ENCODE measurements at regions not wholly inside any gene's neighbourhood (a gene's known extent, or its start where the extent isn't known, plus 50 kb on each side); places are given as distances from the start of the nearest gene placed in this dataset.
A peak's percentile ranks its signal among the peaks of the same experiment; 100 is the strongest.

DNA sequence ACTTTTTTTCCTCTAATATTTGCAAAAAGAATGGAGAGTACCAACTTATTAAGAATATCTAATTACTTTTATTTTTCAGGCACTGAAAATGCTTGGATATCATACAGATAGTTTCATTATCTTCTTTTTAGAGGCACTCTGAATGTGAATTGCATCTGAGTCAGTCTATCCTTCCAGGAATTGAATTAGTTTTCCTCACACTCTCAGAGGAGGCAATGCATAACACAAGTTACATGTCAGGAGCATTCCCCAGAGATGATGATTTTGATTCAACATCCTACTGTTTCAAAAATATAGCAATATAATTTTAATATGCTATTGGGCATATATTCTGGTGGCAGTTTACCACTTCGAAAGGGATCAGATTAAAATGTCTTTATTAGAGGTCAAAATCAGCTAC lies 1315.4 kb downstream of the PCDH9 start:
- FAIRE-seq (no peak), DNase-seq (ENCODE audit: low read depth) (peak; percentile 45)
- no peaks in the 10 kb centered on the region for H3K36me3 ChIP-seq (ENCODE audit: control insufficient read depth, insufficient read depth, low read length)
- H3K27me3 ChIP-seq (ENCODE audit: control insufficient read depth, insufficient read depth, low read length): no peaks in the 10 kb centered on the region
- no peak overlapping the region for H3K4me3 ChIP-seq (ENCODE audit: low read depth, low read length)
- TF ChIP-seq, protein P1, sequence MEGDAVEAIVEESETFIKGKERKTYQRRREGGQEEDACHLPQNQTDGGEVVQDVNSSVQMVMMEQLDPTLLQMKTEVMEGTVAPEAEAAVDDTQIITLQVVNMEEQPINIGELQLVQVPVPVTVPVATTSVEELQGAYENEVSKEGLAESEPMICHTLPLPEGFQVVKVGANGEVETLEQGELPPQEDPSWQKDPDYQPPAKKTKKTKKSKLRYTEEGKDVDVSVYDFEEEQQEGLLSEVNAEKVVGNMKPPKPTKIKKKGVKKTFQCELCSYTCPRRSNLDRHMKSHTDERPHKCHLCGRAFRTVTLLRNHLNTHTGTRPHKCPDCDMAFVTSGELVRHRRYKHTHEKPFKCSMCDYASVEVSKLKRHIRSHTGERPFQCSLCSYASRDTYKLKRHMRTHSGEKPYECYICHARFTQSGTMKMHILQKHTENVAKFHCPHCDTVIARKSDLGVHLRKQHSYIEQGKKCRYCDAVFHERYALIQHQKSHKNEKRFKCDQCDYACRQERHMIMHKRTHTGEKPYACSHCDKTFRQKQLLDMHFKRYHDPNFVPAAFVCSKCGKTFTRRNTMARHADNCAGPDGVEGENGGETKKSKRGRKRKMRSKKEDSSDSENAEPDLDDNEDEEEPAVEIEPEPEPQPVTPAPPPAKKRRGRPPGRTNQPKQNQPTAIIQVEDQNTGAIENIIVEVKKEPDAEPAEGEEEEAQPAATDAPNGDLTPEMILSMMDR (IDR thresholded peaks at IDR 0.05; ENCODE audit: insufficient read depth, low read length, severe bottlenecking): no peak

- TF ChIP-seq, protein P1 (IDR thresholded peaks at IDR 0.05; ENCODE audit: insufficient read depth, low read length, severe bottlenecking): no peak
- peak; percentile 83 for DNase-seq (ENCODE audit: low read depth)
- Histone ChIP-seq H3K36me3 (ENCODE audit: control insufficient read depth, insufficient read depth, low read length) (no peaks in the 10 kb centered on the region), H3K4me3 (ENCODE audit: low read depth, low read length) (no peak overlapping the region), H3K27me3 (ENCODE audit: control insufficient read depth, insufficient read depth, low read length) (no peaks in the 10 kb centered on the region)
- FAIRE-seq: no peak
Measured at GRCh38 chr13:65913173-65913572, 1317.0 kb downstream of the PCDH9 start.

GRCh38 chr13:65912516-65912915 lies 1317.6 kb downstream of the PCDH9 start:
- H3K4me3 ChIP-seq (ENCODE audit: low read depth, low read length): no peak overlapping the region
- TF ChIP-seq, protein P1 (IDR thresholded peaks at IDR 0.05; ENCODE audit: insufficient read depth, low read length, severe bottlenecking): no peak
- FAIRE-seq (no peak), DNase-seq (ENCODE audit: low read depth) (no peak)
- no peaks in the 10 kb centered on the region for H3K27me3 ChIP-seq (ENCODE audit: control insufficient read depth, insufficient read depth, low read length)
- H3K36me3 ChIP-seq (ENCODE audit: control insufficient read depth, insufficient read depth, low read length): no peaks in the 10 kb centered on the region

GRCh38 chr13:65911546-65912193 lies 1318.5 kb downstream of the PCDH9 start:
- Histone ChIP-seq H3K36me3 (ENCODE audit: control insufficient read depth, insufficient read depth, low read length) (no peaks in the 10 kb centered on the region), H3K4me3 (ENCODE audit: low read depth, low read length) (no peak overlapping the region), H3K27me3 (ENCODE audit: control insufficient read depth, insufficient read depth, low read length) (no peaks in the 10 kb centered on the region)
- no peak for DNase-seq (ENCODE audit: low read depth)
- FAIRE-seq: no peak
- TF ChIP-seq, protein P1 (IDR thresholded peaks at IDR 0.05; ENCODE audit: insufficient read depth, low read length, severe bottlenecking): no peak

DNA sequence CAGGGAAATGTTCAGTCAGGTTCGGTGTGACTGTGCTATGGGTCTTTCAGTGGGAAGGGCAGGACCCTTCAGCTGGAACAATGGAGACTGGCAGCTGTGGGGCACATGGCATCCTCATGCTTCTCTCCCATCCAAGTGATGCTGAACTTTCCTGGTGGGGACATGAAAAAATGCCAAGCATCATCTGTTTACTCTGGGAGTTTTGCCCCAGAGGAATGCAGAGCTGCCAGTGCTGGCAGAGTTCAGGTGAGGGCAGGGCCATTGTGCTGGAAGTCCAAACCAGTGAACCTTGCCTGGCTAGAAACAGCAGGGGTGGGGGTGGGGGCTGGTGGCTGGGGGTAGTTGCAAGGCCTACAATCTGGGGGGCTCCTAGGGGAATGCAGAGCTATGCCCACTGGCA lies 1320.6 kb downstream of the PCDH9 start:
- TF ChIP-seq, protein P1 (IDR thresholded peaks at IDR 0.05; ENCODE audit: insufficient read depth, low read length, severe bottlenecking): no peak
- H3K4me3 ChIP-seq (ENCODE audit: low read depth, low read length): no peak overlapping the region
- DNase-seq (ENCODE audit: low read depth) (no peak), FAIRE-seq (no peak)
- no peaks in the 10 kb centered on the region for H3K36me3 ChIP-seq (ENCODE audit: control insufficient read depth, insufficient read depth, low read length)
- H3K27me3 ChIP-seq (ENCODE audit: control insufficient read depth, insufficient read depth, low read length): no peaks in the 10 kb centered on the region
